Spleen (tissue), 11 donors: ENCODE measurements at regions not wholly inside any gene's neighbourhood (a gene's known extent, or its start where the extent isn't known, plus 50 kb on each side); places are given as distances from the start of the nearest gene placed in this dataset.
A peak's percentile ranks its signal among the peaks of the same experiment; 100 is the strongest.

Source experiments
- DNase-seq: peaks from one replicate; pipeline ENCODE4 v3.0.0-alpha.2; 2020
- H3K27ac ChIP-seq, 8 donors: fragments of 200-600 bp; sonication (generic) in 7 of 8; 1 replicate in 4 of 8; 2 replicates in 4 of 8; pipeline versions ENCODE4 v1.5.0 to v1.8.0; 2016 to 2021; ENCODE audit warnings: inconsistent platforms in 4 of 8, mild to moderate bottlenecking in 4 of 8, moderate library complexity in 1 of 8
- H3K27me3 ChIP-seq, 7 donors: fragments of 200-600 bp; sonication (generic) in 6 of 7; replicated peaks in 1 of 7; 1 replicate in 4 of 7; 2 replicates in 3 of 7; pipeline versions ENCODE4 v1.5.0 to v1.8.0; 2016 to 2021; ENCODE audit warnings: inconsistent platforms in 3 of 7, mild to moderate bottlenecking in 1 of 7
- H3K36me3 ChIP-seq, 6 donors: fragments of 200-600 bp; sonication (generic) in 5 of 6; 1 replicate in 4 of 6; 2 replicates in 2 of 6; pipeline versions ENCODE4 v1.5.0 to v1.8.0; 2016 to 2021; ENCODE audit warnings: inconsistent platforms in 2 of 6
- H3K4me1 ChIP-seq, 6 donors: fragments of 200-600 bp; sonication (generic) in 5 of 6; 1 replicate in 3 of 6; 2 replicates in 3 of 6; pipeline versions ENCODE4 v1.5.0 to v1.8.0; 2016 to 2021; ENCODE audit warnings: inconsistent platforms in 3 of 6
- H3K4me3 ChIP-seq, 8 donors: fragments of 200-600 bp; sonication (generic) in 7 of 8; 1 replicate in 4 of 8; 2 replicates in 4 of 8; pipeline versions ENCODE4 v1.5.0 to v1.8.0; 2016 to 2021; ENCODE audit warnings: inconsistent platforms in 4 of 8, mild to moderate bottlenecking in 4 of 8, moderate library complexity in 2 of 8
- H3K9me3 ChIP-seq, 8 donors: fragments of 200-600 bp; sonication (generic) in 7 of 8; 1 replicate in 4 of 8; 2 replicates in 4 of 8; pipeline versions ENCODE4 v1.5.0 to v1.8.0; 2016 to 2021; ENCODE audit warnings: inconsistent platforms in 4 of 8
- CTCF ChIP-seq, 11 experiments: fragments of 200-600 bp in 7 of 11; fragments of 450-650 bp in 4 of 11; sonication (generic) in 4 of 11; IDR thresholded peaks in 8 of 11; conservative IDR thresholded peaks in 3 of 11; 1 replicate in 7 of 11; 2 replicates in 4 of 11; pipeline versions ENCODE4 v1.4.0 to v1.8.0; 2016 to 2021; ENCODE audit warnings: antibody characterized with exemption in 11 of 11, inconsistent platforms in 4 of 11, mild to moderate bottlenecking in 1 of 11
- POLR2A ChIP-seq, 3 donors: fragments of 450-650 bp; IDR thresholded peaks; one replicate each; pipeline ENCODE4 v1.5.1; 2017; ENCODE audit warnings: antibody characterized with exemption in 3 of 3, mild to moderate bottlenecking in 1 of 3
- POLR2AphosphoS5 ChIP-seq, 3 donors: sonication (generic); formaldehyde crosslinking; IDR thresholded peaks; one replicate each; pipeline ENCODE4 v1.5.1; 2017; ENCODE audit warnings: antibody characterized with exemption in 3 of 3
- WGBS, 5 donors: extraction: QIAGEN DNeasy Blood & Tissue Kit in 3 of 5; methylation state at CpG; one replicate each; pipeline versions ENCODE4 v1.1.5 to v1.1.7; 2013 to 2018; 5-methylcytosine and 5-hydroxymethylcytosine counted together
- intact Hi-C: fragments of 100-400 bp; cut with DNase I; formaldehyde crosslinking; loops from one replicate; pipeline ENCODE4 v1.15.0; 2023; ENCODE audit warnings: low total_unique reads
- donor health status: healthy with polysubstance abuse.
- donor health status: DM: no; HTN: no; CAD: no; lungs with moderate emphysema.
- donor health status: DM: no; HTN: no; CAD: no.
- donor health status: Bipolar disorder and iron deficiency.
- donor health status: healthy.
- donor health status: DM: no; HTN: no; CAD: no.
- donor health status: DM: yes; HTN: yes; CAD: no.

GRCh38 chr20:50379991-50380696, 130.0 kb upstream of the PTPN1 start:
- no peak for DNase-seq
- TF ChIP-seq POLR2AphosphoS5 (IDR thresholded peaks at IDR 0.05), result no peak
- TF ChIP-seq CTCF (IDR thresholded peaks at IDR 0.05 in 8 of 11, conservative IDR thresholded peaks at IDR 0.05 in 3 of 11), result no peak
- TF ChIP-seq POLR2A (IDR thresholded peaks at IDR 0.05), result no peak
- intact Hi-C loops, result no loop called here
- Histone ChIP-seq H3K27ac (peak overlapping the region in 7 of 8 donors; percentile 65 to 85 (median 80)), H3K4me3 (no peak overlapping the region), H3K9me3 (no peaks in the 10 kb centered on the region), H3K27me3 (peaks cover 0 to 8% (median 0%) of the 10 kb centered on the region in 7 donors), H3K4me1 (peaks cover 6 to 76% (median 34%) of the 10 kb centered on the region in 6 donors), H3K36me3 (no peaks in the 10 kb centered on the region)
- 86 to 92% (median 90%) methylated on average over 16 of the region's 16 CpGs for WGBS, 5 donors

GRCh38 chr20:50380697-50381040, 129.5 kb upstream of the PTPN1 start:
- Histone ChIP-seq H3K27ac (peak overlapping the region in 3 of 8 donors; percentile 80 to 85 (median 82)), H3K9me3 (no peaks in the 10 kb centered on the region), H3K36me3 (no peaks in the 10 kb centered on the region), H3K4me1 (peaks cover 6 to 81% (median 36%) of the 10 kb centered on the region in 6 donors), H3K4me3 (no peak overlapping the region), H3K27me3 (peaks cover 0 to 8% (median 0%) of the 10 kb centered on the region in 7 donors)
- peak in 3 of 11 experiments; percentile 11 to 24 (median 20) for TF ChIP-seq CTCF (IDR thresholded peaks at IDR 0.05 in 8 of 11, conservative IDR thresholded peaks at IDR 0.05 in 3 of 11)
- TF ChIP-seq POLR2A (IDR thresholded peaks at IDR 0.05), result no peak
- peak in 1 of 3 donors; percentile 21 for TF ChIP-seq POLR2AphosphoS5 (IDR thresholded peaks at IDR 0.05)
- no peak for DNase-seq
- intact Hi-C loops, result no loop called here
- WGBS, 5 donors, result 75 to 86% (median 81%) methylated on average over 5 of the region's 5 CpGs

GRCh38 chr20:50381075-50381732, 129.0 kb upstream of the PTPN1 start:
- 60 to 73% (median 62%) methylated on average over 7 of the region's 7 CpGs for WGBS, 5 donors
- TF ChIP-seq POLR2AphosphoS5 (IDR thresholded peaks at IDR 0.05), result no peak
- H3K27me3 ChIP-seq, result peaks cover 0 to 8% (median 0%) of the 10 kb centered on the region in 7 donors
- no peaks in the 10 kb centered on the region for H3K9me3 ChIP-seq
- peak overlapping the region in 3 of 8 donors; percentile 73 to 85 (median 80) for H3K27ac ChIP-seq
- no peak overlapping the region for H3K4me3 ChIP-seq
- intact Hi-C loops, result no loop called here
- H3K4me1 ChIP-seq, result peaks cover 10 to 86% (median 40%) of the 10 kb centered on the region in 6 donors
- DNase-seq, result no peak
- H3K36me3 ChIP-seq, result no peaks in the 10 kb centered on the region

GRCh38 chr20:50381771-50382593, 128.2 kb upstream of the PTPN1 start:
- WGBS, 5 donors, result 28 to 37% (median 32%) methylated on average over 13 of the region's 13 CpGs
- no peak for DNase-seq
- H3K4me1 ChIP-seq, result peaks cover 10 to 91% (median 45%) of the 10 kb centered on the region in 6 donors

More at GRCh38 chr20:50381771-50382593, 128.2 kb upstream of the PTPN1 start:
- Histone ChIP-seq H3K4me3 (peak overlapping the region in 1 of 8 donors; percentile 49), H3K27me3 (peaks cover 0 to 10% (median 0%) of the 10 kb centered on the region in 7 donors), H3K36me3 (no peaks in the 10 kb centered on the region), H3K27ac (peak overlapping the region; percentile 11 to 85 (median 54)), H3K9me3 (no peaks in the 10 kb centered on the region)
- TF ChIP-seq POLR2AphosphoS5 (IDR thresholded peaks at IDR 0.05) (peak in 1 of 3 donors; percentile 28), POLR2A (IDR thresholded peaks at IDR 0.05) (no peak)
- intact Hi-C loops, result no loop called here
